Fibroblast of pulmonary artery (primary cell): ENCODE measurements at regions not wholly inside any gene's neighbourhood (a gene's known extent, or its start where the extent isn't known, plus 50 kb on each side); places are given as distances from the start of the nearest gene placed in this dataset.

Source experiments
- DNase-seq: peaks from one replicate; pipeline ENCODE4 v3.0.0-alpha.2; 2010; ENCODE audit warnings: low read depth
- H3K4me3 ChIP-seq: replicated peaks from 2 replicates; pipeline ENCODE4 v1.5.1; 2011; ENCODE audit warnings: low read depth, mild to moderate bottlenecking, control low read depth, low read length, moderate library complexity
- CTCF ChIP-seq: IDR thresholded peaks from 2 replicates; pipeline ENCODE4 v1.5.1; 2011; ENCODE audit warnings: mild to moderate bottlenecking, control low read depth, low read length, inconsistent platforms; ENCODE audit errors: missing control alignments

- no peak for TF ChIP-seq CTCF
- no peak for DNase-seq
Observed at GRCh38 chr4:60013464-60014184, 1186.5 kb upstream of the ADGRL3 start.

GRCh38 chr4:60016971-60017370, 1183.2 kb upstream of the ADGRL3 start:
- no peak for TF ChIP-seq CTCF
- no peak overlapping the region for H3K4me3 ChIP-seq

More at GRCh38 chr4:60013464-60014184, 1186.5 kb upstream of the ADGRL3 start:
- H3K4me3 ChIP-seq: no peak overlapping the region

GRCh38 chr4:60019180-60019579, 1180.9 kb upstream of the ADGRL3 start:
- no peak overlapping the region for H3K4me3 ChIP-seq
- TF ChIP-seq CTCF: no peak
- DNase-seq: no peak

More at GRCh38 chr4:60016971-60017370, 1183.2 kb upstream of the ADGRL3 start:
- DNase-seq: no peak

- DNase-seq: no peak
- TF ChIP-seq CTCF: no peak
- H3K4me3 ChIP-seq: no peak overlapping the region
Observed at GRCh38 chr4:60019946-60020345, 1180.2 kb upstream of the ADGRL3 start.

GRCh38 chr4:60020389-60020788, 1179.7 kb upstream of the ADGRL3 start:
- DNase-seq: no peak
- no peak for TF ChIP-seq CTCF
- H3K4me3 ChIP-seq: no peak overlapping the region

- H3K4me3 ChIP-seq: no peak overlapping the region
- no peak for DNase-seq
- TF ChIP-seq CTCF: no peak
Observed at GRCh38 chr4:60033826-60034225, 1166.3 kb upstream of the ADGRL3 start.

GRCh38 chr4:60034361-60034760, 1165.8 kb upstream of the ADGRL3 start:
- TF ChIP-seq CTCF: no peak
- no peak overlapping the region for H3K4me3 ChIP-seq
- no peak for DNase-seq
